GM12892 (cell line): ENCODE measurements at regions not wholly inside any gene's neighbourhood (a gene's known extent, or its start where the extent isn't known, plus 50 kb on each side); places are given as distances from the start of the nearest gene placed in this dataset.

Source experiments
- POLR2A ChIP-seq: IDR thresholded peaks from 2 replicates; pipeline ENCODE4 v1.6.1; 2011; ENCODE audit warnings: low read depth, low read length, control low read depth
- POLR2AphosphoS5 ChIP-seq: IDR thresholded peaks from 2 replicates; pipeline ENCODE4 v1.6.1; 2011; ENCODE audit warnings: low read depth, low read length, control low read depth

DNA sequence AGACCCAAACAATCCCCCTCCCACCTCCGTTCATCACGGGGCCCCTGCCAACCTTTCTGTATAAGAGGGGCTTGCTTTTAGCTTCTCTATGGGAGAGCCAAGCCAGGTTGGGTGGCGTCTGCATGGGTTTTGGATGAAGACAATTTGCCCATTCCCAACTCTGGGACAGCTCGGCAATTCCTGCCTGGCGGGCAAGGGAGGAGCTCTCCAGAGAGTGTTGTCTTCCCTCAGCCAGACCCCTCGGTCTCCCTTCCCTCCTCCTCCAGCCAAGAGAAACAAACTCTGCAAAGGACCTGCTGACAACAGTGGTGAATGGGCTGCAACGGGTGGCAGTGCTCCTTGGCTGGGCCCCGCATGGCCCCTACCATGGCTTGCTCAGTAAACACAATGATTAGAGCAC, 267.2 kb upstream of the HDAC4 start:
- TF ChIP-seq POLR2AphosphoS5 (no peak), POLR2A (no peak)
